ENCODE measurements at regions not wholly inside any gene's neighbourhood (a gene's known extent, or its start where the extent isn't known, plus 50 kb on each side); places are given as distances from the start of the nearest gene placed in this dataset.
"Not testable (repeated sequence)": the region's sequence is repeated elsewhere in the genome, so short reads cannot be mapped to it uniquely, and the experiment has no call there.

DNA sequence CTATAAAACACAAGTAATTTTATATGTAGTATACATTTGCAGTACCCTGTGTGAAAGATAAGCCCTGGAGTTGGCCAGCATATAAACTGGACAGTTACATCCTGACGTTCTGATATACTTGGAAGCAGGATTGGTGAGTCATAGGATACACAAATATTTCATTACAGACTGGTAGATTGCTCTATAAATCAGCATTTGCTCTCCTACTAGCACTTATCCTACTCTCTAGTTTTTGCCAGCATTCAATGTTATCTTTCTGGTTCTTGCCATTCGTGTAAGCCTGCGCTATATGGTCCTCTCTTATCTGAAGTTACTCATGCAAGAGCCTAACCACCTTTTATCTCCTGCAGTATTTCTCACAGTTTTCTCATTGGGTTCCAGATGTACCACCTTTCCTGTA lies 680.2 kb upstream of the MMS22L start:
- DNase-seq (ENCODE audit: low read depth) = no peak
- TF ChIP-seq, protein P1, sequence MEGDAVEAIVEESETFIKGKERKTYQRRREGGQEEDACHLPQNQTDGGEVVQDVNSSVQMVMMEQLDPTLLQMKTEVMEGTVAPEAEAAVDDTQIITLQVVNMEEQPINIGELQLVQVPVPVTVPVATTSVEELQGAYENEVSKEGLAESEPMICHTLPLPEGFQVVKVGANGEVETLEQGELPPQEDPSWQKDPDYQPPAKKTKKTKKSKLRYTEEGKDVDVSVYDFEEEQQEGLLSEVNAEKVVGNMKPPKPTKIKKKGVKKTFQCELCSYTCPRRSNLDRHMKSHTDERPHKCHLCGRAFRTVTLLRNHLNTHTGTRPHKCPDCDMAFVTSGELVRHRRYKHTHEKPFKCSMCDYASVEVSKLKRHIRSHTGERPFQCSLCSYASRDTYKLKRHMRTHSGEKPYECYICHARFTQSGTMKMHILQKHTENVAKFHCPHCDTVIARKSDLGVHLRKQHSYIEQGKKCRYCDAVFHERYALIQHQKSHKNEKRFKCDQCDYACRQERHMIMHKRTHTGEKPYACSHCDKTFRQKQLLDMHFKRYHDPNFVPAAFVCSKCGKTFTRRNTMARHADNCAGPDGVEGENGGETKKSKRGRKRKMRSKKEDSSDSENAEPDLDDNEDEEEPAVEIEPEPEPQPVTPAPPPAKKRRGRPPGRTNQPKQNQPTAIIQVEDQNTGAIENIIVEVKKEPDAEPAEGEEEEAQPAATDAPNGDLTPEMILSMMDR (conservative IDR thresholded peaks at IDR 0.05; ENCODE audit: low read depth, low read length) = no peak
- no peak overlapping the region for H3K4me3 ChIP-seq (ENCODE audit: low read depth, low read length)

DNA sequence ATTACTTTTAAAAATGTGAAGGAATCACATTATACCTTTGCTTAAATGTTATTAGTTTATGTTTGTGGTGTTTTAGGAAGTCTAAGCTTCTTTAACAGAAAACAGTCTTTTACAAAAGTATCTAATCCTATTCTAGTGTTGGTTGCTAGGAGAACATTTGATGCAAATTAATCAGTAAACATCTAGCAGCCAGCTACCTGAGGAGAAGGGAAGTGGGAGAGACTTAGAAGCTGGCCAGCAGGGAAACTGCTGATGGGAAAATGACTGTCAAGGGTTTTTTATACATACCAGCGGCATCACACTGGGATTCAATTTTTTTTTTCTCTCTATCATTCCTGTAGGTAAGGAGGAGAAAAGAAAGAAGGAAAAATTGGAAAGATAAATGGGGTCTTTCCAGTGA lies 686.0 kb upstream of the MMS22L start:
- DNase-seq (ENCODE audit: low read depth) = no peak
- TF ChIP-seq, protein P1 (conservative IDR thresholded peaks at IDR 0.05; ENCODE audit: low read depth, low read length) = no peak
- no peak overlapping the region for H3K4me3 ChIP-seq (ENCODE audit: low read depth, low read length)

DNA sequence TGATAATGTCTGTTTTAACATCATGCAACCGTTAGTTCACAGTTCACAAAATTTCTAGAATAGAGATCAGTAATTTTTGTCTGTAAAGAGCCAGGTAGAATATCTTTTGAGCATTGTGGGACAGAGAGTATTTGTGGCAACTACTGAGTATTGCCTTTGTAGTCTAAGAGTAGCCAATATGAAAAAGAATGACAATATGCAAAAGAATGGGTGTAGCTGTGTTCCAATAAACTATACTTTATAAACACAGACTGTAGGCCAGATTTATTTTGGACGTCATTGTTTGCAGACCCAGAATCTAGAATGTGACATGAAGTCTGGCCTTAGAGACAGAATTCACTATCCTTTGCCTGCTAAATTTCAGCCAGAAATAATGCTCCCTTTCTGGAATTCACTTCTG lies 694.1 kb upstream of the MMS22L start:
- no peak overlapping the region for H3K4me3 ChIP-seq (ENCODE audit: low read depth, low read length)
- no peak for DNase-seq (ENCODE audit: low read depth)
- TF ChIP-seq, protein P1 (conservative IDR thresholded peaks at IDR 0.05; ENCODE audit: low read depth, low read length) = no peak

DNA sequence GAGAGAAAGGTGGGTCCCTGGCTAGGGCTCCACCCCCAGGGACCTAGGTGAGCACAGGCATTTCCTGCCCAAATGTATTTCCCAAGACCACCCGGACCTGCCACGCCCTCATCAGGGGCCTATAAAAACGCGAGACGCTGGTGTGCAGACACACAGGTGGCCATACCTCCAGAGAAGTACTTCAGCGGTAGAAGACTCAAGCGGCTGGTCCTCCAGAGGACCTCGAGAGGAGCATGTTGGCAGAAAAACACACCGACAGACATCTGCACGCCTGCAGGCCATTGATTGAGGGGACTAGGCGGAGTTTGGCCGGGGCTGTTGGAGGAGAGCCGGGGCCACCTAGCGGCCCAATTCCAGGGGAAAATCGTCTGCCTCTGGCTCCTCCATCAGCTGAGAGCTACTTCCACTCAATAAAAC lies 695.8 kb upstream of the MMS22L start:
- no peak overlapping the region for H3K4me3 ChIP-seq (ENCODE audit: low read depth, low read length)
- DNase-seq (ENCODE audit: low read depth) = no peak
- TF ChIP-seq, protein P1 (conservative IDR thresholded peaks at IDR 0.05; ENCODE audit: low read depth, low read length) = peak; percentile 21

DNA sequence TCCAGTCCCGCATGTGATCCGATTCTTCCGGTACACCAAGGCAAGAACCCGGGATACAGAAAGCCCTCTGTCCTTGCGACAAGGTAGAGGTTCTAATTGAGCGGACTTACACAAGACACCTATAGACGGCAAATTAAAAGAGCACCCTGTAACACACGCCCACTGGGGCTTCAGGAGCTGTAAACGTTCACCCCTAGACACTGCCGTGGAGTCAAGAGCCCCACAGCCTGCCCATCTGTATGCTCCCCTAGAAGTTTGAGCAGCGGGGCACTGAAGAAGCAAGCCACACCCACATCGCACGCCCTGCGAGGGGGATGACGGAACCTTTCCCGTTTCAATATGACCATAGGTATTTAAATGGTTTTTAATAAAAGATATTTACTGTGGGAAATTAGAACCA lies 696.3 kb upstream of the MMS22L start:
- not testable (repeated sequence) for H3K4me3 ChIP-seq (ENCODE audit: low read depth, low read length); DNase-seq (ENCODE audit: low read depth)

DNA sequence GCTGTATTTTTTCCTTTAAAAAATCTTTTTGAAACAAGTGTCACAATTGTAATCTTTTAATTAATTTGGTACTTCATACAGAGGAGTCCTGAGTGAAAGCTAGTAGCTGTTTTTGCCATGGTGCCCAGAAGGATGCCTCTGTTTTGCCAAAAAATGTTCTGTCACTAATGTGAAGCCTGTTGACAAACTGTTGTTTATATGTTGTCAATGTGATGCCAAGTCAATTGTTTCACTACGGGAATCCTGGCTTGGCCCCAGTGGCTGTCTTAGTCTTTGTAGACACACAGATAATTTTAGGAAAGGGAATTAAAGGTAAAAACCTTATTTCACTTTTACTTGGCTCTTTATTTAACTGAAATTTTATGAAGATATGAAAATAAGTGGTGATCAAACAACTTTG lies 706.4 kb upstream of the MMS22L start:
- DNase-seq (ENCODE audit: low read depth) = no peak
- H3K4me3 ChIP-seq (ENCODE audit: low read depth, low read length) = no peak overlapping the region

DNA sequence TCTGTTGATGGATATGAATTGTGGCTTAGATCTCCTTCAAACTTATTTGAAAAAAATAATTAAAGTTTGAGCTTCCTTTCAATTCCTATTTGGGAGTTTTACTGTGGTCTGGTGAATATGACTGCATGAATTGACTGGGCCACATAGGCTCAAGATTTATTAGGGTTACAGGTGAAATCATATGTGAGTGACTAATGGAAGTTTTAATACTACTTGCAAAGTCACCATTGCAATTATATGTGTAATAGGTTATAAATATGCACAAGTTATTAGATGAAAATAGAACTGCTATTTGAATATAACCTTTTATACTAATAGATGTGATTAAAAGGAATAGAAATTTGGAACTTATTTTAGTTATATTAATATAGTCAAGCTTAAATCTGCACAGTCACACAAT lies 712.1 kb upstream of the MMS22L start:
- TF ChIP-seq, protein P1 (conservative IDR thresholded peaks at IDR 0.05; ENCODE audit: low read depth, low read length) = no peak
- H3K4me3 ChIP-seq (ENCODE audit: low read depth, low read length) = no peak overlapping the region
- no peak for DNase-seq (ENCODE audit: low read depth)

More for the DNA sequence above, 706.4 kb upstream of the MMS22L start:
- TF ChIP-seq, protein P1 (conservative IDR thresholded peaks at IDR 0.05; ENCODE audit: low read depth, low read length) = no peak

DNA sequence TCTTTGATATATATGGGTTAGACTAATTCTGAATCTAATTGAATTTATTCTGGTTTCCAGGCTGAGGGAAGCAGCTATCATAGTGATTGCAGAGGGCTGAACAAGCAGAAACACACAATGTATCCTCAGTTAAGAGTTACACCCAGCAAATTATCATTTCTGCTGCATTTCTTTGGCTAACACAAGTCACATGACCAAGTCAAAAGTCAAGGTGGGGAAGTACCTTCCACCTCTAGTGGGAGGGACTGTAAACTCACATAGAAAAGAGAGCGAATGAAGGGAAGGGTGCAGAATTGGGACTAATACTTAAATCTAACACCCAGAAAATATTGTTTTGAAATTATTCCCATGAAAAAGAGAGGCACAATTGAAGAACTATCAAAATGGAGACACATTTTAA lies 719.7 kb upstream of the MMS22L start:
- DNase-seq (ENCODE audit: low read depth) = no peak
- no peak overlapping the region for H3K4me3 ChIP-seq (ENCODE audit: low read depth, low read length)
- TF ChIP-seq, protein P1 (conservative IDR thresholded peaks at IDR 0.05; ENCODE audit: low read depth, low read length) = no peak

Data from epithelial cell of proximal tubule (primary cell).